ENCODE measurements at regions not wholly inside any gene's neighbourhood (a gene's known extent, or its start where the extent isn't known, plus 50 kb on each side); places are given as distances from the start of the nearest gene placed in this dataset.

- Histone ChIP-seq H3K27ac (ENCODE audit: low read depth, low read length) (no peak overlapping the region), H3K4me3 (ENCODE audit: insufficient read depth, low read depth, low read length) (no peak overlapping the region), H3K4me2 (ENCODE audit: low read length) (no peak overlapping the region), H3K9me3 (ENCODE audit: insufficient read depth, low read depth, low read length) (no peaks in the 10 kb centered on the region), H2AFZ (ENCODE audit: low read depth, low read length) (no peak overlapping the region), H3K27me3 (ENCODE audit: insufficient read depth, low read length) (no peaks in the 10 kb centered on the region), H3K79me2 (ENCODE audit: insufficient read depth, low read length) (no peaks in the 10 kb centered on the region), H3K36me3 (ENCODE audit: insufficient read depth, low read length) (no peaks in the 10 kb centered on the region), H3K4me1 (ENCODE audit: insufficient read depth, low read length) (no peaks in the 10 kb centered on the region), H4K20me1 (ENCODE audit: insufficient read depth, low read length) (no peaks in the 10 kb centered on the region), H3K9ac (ENCODE audit: low read length) (no peak overlapping the region)
- FAIRE-seq: no peak
- no peak for DNase-seq (ENCODE audit: low read depth)
- TF ChIP-seq, protein P1, sequence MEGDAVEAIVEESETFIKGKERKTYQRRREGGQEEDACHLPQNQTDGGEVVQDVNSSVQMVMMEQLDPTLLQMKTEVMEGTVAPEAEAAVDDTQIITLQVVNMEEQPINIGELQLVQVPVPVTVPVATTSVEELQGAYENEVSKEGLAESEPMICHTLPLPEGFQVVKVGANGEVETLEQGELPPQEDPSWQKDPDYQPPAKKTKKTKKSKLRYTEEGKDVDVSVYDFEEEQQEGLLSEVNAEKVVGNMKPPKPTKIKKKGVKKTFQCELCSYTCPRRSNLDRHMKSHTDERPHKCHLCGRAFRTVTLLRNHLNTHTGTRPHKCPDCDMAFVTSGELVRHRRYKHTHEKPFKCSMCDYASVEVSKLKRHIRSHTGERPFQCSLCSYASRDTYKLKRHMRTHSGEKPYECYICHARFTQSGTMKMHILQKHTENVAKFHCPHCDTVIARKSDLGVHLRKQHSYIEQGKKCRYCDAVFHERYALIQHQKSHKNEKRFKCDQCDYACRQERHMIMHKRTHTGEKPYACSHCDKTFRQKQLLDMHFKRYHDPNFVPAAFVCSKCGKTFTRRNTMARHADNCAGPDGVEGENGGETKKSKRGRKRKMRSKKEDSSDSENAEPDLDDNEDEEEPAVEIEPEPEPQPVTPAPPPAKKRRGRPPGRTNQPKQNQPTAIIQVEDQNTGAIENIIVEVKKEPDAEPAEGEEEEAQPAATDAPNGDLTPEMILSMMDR (IDR thresholded peaks at IDR 0.05; ENCODE audit: insufficient read depth, low read depth, low read length): no peak
- TF ChIP-seq EZH2 (IDR thresholded peaks at IDR 0.05; ENCODE audit: insufficient read depth, low read length): no peak
- no peaks in the 10 kb centered on the region for H3K36me3 Mint-ChIP-seq (ENCODE audit: low read depth, unreplicated experiment)
- H3K4me3 Mint-ChIP-seq (ENCODE audit: unreplicated experiment): no peak overlapping the region
- no peaks in the 10 kb centered on the region for H3K27me3 Mint-ChIP-seq (ENCODE audit: low read depth, unreplicated experiment)
- H3K27ac Mint-ChIP-seq (ENCODE audit: unreplicated experiment): no peak overlapping the region
- H3K9me3 Mint-ChIP-seq (ENCODE audit: unreplicated experiment): no peaks in the 10 kb centered on the region
- H3K4me1 Mint-ChIP-seq (ENCODE audit: low read depth, unreplicated experiment): no peaks in the 10 kb centered on the region
Observed at GRCh38 chr4:44845309-44845708, 119.0 kb upstream of the GNPDA2 start.

- H3K9ac ChIP-seq (ENCODE audit: low read length): no peak overlapping the region
- no peak overlapping the region for H3K4me3 Mint-ChIP-seq (ENCODE audit: unreplicated experiment)
- H3K4me2 ChIP-seq (ENCODE audit: low read length): no peak overlapping the region
- no peaks in the 10 kb centered on the region for H3K4me1 ChIP-seq (ENCODE audit: insufficient read depth, low read length)
- no peaks in the 10 kb centered on the region for H3K4me1 Mint-ChIP-seq (ENCODE audit: low read depth, unreplicated experiment)
- no peaks in the 10 kb centered on the region for H3K27me3 Mint-ChIP-seq (ENCODE audit: low read depth, unreplicated experiment)
- H3K27me3 ChIP-seq (ENCODE audit: insufficient read depth, low read length): no peaks in the 10 kb centered on the region
- no peaks in the 10 kb centered on the region for H4K20me1 ChIP-seq (ENCODE audit: insufficient read depth, low read length)
- no peak overlapping the region for H3K4me3 ChIP-seq (ENCODE audit: insufficient read depth, low read depth, low read length)
- no peak for DNase-seq (ENCODE audit: low read depth)
- TF ChIP-seq, protein P1 (IDR thresholded peaks at IDR 0.05; ENCODE audit: insufficient read depth, low read depth, low read length): no peak
- no peak for TF ChIP-seq EZH2 (IDR thresholded peaks at IDR 0.05; ENCODE audit: insufficient read depth, low read length)
- no peaks in the 10 kb centered on the region for H3K9me3 ChIP-seq (ENCODE audit: insufficient read depth, low read depth, low read length)
- H3K36me3 ChIP-seq (ENCODE audit: insufficient read depth, low read length): no peaks in the 10 kb centered on the region
- H3K9me3 Mint-ChIP-seq (ENCODE audit: unreplicated experiment): no peaks in the 10 kb centered on the region
- no peak for FAIRE-seq
- no peak overlapping the region for H3K27ac Mint-ChIP-seq (ENCODE audit: unreplicated experiment)
- no peak overlapping the region for H2AFZ ChIP-seq (ENCODE audit: low read depth, low read length)
- H3K36me3 Mint-ChIP-seq (ENCODE audit: low read depth, unreplicated experiment): no peaks in the 10 kb centered on the region
- H3K27ac ChIP-seq (ENCODE audit: low read depth, low read length): no peak overlapping the region
- H3K79me2 ChIP-seq (ENCODE audit: insufficient read depth, low read length): no peaks in the 10 kb centered on the region
Observed at GRCh38 chr4:44842531-44842930, 116.2 kb upstream of the GNPDA2 start.

DNA sequence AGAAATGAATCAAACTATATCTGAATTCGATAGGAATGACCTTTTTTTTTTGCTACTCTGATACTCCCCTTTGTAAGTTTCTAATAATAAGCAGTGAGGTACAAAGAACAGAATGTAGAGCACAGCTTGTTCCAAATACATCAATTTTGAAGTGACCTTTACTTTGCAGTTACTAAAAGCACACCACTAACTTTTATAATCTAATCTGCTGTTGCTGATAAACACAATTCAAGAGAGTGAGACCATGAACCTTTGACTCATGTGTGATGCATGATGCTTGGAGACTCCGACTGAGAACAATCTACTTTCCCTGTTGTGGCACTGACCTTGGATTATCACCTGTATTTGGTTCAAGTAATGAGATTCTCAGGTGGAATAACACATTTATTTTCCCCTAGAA is 91.6 kb upstream of the GNPDA2 start:
- Mint-ChIP-seq H3K27ac (ENCODE audit: unreplicated experiment) (no peak overlapping the region), H3K4me3 (ENCODE audit: unreplicated experiment) (no peak overlapping the region), H3K36me3 (ENCODE audit: low read depth, unreplicated experiment) (no peaks in the 10 kb centered on the region), H3K4me1 (ENCODE audit: low read depth, unreplicated experiment) (no peaks in the 10 kb centered on the region), H3K9me3 (ENCODE audit: unreplicated experiment) (no peaks in the 10 kb centered on the region), H3K27me3 (ENCODE audit: low read depth, unreplicated experiment) (no peaks in the 10 kb centered on the region)
- Histone ChIP-seq H3K36me3 (ENCODE audit: insufficient read depth, low read length) (no peaks in the 10 kb centered on the region), H3K4me1 (ENCODE audit: insufficient read depth, low read length) (no peaks in the 10 kb centered on the region), H3K4me2 (ENCODE audit: low read length) (no peak overlapping the region), H3K9ac (ENCODE audit: low read length) (no peak overlapping the region), H3K27ac (ENCODE audit: low read depth, low read length) (no peak overlapping the region), H3K27me3 (ENCODE audit: insufficient read depth, low read length) (no peaks in the 10 kb centered on the region), H3K9me3 (ENCODE audit: insufficient read depth, low read depth, low read length) (no peaks in the 10 kb centered on the region), H4K20me1 (ENCODE audit: insufficient read depth, low read length) (no peaks in the 10 kb centered on the region), H3K4me3 (ENCODE audit: insufficient read depth, low read depth, low read length) (no peak overlapping the region), H3K79me2 (ENCODE audit: insufficient read depth, low read length) (no peaks in the 10 kb centered on the region), H2AFZ (ENCODE audit: low read depth, low read length) (no peak overlapping the region)
- DNase-seq (ENCODE audit: low read depth) (no peak), FAIRE-seq (no peak)
- TF ChIP-seq, protein P1 (IDR thresholded peaks at IDR 0.05; ENCODE audit: insufficient read depth, low read depth, low read length): no peak
- TF ChIP-seq EZH2 (IDR thresholded peaks at IDR 0.05; ENCODE audit: insufficient read depth, low read length): no peak

Measured in astrocyte (in vitro differentiated cells and primary cell).